Stimulated activated CD8-positive, alpha-beta memory T cell treated with anti-CD3 and anti-CD28 coated beads, Interleukin-15, amount 100 ng/mL, for 4 hours (primary cell): ENCODE measurements at regions not wholly inside any gene's neighbourhood (a gene's known extent, or its start where the extent isn't known, plus 50 kb on each side); places are given as distances from the start of the nearest gene placed in this dataset.
"Not testable (repeated sequence)": the region's sequence is repeated elsewhere in the genome, so short reads cannot be mapped to it uniquely, and the experiment has no call there.

Experiments
- DNase-seq, 2 donors: peaks; one replicate each; pipeline ENCODE4 v3.0.0-alpha.2; 2020; ENCODE audit warnings: low read depth in 2 of 2

DNA sequence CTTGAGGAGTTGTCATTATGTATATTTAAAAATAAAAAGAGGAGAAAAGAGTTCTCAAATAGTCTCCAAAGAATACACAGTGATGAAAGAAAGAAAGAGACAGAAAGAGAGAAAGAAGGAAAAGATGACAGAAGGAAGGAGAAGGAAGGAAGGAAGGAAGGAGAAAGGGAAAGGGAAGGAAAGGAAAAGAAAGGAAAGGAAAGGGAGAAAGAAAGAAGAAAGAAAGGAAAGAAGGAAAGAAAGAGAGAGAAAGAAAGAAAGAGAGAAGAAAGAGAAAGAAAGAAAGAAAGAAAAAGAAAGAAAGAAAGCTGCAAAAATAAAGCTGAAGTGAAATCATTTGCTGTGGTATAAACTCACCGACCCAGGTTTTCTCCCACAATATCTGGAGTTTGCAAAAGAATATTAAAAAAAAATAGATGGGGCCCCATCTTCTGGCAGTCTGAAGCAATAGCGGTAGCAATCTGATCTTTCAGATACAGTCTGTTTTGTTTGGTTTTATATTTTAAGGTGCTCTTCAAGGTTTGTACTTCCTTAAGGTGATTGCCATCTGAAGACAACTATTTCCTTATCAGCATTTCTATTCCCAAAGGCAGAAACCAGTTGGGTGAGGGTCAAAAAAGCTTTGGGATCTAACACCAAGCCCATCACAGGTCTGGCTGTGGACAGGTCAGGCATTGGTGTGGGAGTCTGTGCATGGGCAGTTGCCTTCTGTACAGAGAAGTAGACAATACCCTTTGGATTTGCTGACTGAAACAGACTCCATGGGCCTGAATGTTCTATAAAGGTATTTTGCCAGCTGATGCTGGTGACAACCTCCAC, 160.4 kb downstream of the CPEB2 start:
- no peak for DNase-seq

DNA sequence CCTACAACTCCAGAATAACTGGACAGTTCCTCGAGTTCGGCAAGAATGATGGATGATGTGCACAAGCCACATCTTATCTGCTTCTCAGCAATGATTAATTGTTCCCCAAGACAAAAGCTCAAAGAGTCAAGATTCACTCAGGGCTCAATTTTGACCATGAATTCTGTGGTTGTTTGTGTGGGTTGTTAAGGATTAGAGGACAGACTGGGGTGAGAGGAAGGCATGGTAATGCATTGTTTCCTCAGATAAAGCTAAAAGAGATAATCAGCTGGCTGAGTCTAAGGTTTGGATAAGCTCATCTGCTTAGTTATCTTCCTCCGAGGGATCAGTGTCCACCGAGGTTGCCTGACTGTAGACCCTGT, 161.0 kb downstream of the CPEB2 start:
- DNase-seq: no peak

DNA sequence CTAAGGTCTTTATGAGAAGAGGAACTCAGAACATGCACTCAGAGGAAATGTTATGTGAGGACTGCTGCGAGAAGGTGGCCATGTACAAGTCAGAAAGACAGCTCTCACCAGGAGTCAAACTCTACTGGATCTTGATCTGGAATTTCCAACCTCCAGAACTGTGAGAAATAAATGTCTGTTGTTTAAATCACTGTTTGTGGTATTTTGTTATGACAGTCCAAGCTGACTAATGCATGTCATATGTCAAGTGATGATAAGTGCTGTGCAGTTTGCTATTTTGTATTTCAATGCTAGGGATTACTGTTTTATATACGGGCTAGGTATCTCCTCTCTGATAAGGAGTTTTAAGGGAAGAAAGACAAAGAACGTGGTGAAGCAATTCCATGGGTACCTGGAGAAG, 162.3 kb downstream of the CPEB2 start:
- DNase-seq: no peak

DNA sequence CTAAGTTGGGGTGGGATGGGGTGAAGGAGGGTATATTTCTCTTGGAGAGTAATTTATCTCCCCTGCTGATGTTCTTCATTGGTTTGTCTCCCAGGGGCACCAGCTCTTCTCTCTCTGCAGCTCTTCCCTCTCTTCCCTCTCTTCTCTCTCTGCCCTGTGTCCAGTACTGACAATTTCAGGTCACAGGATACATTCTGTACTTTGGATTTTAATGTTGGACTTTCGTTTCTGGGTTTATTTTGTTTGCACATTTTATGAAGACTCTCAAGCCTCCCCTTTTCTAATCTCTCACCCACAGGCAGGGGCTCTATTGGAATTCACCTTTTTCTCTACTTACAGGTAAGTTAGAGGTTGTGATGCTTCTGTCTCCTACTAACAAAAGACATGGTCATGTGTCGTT, 165.5 kb downstream of the CPEB2 start:
- no peak for DNase-seq

DNA sequence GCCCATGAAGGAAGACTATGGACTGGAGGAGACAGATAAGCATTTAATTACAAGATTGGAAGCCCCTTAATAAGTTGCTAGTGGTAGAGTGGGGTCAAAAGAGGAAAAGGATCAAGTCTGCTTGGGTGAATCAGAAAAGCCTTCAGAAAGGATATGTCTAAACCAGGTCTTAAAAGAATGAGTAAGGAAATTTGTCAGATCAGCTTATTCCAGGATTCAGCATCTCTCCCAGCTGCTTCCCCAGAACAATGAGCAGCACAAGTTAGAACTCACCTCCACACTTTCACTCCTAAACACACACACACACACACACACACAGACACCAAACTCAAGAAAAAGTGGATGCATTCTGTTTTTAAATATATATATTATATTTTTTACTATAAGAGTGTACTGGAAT, 166.5 kb downstream of the CPEB2 start:
- DNase-seq: no peak

DNA sequence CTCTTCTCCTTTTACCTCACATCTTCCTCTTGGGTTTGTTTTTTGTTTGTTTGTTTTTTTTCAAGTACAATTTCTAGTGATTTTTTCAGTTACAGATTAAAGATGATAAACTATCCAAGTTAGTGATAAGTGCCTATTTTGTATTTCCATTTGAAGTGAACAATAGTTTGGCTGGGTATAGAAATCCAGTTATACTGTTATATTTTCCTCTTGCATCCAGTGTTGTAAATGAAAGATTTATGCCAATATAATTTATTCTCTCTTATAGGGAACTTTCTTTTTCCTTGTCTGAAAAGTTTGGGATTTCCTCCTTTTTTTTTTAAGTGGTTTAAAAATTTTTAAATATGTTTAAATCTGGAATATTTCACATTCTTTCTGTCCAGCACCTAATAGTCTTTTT, 169.4 kb downstream of the CPEB2 start:
- DNase-seq: no peak

DNA sequence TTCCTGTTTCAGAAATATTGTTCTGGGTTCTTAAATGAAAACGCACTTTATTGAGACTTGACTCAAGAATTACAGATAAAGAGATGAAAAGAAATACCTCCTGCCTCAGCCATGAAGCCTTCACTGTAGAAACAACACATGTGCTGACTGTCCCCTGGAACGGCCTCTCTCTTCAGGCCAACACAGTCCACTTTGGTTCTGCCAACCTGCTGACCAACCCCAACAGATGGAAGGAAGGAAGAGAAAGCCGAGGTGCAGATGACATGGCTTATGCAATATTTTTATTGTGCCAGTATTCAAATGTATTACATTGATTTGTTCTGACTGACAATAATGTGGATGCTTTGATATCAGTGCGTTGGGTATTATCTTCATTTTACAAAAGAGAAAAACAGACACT, 171.0 kb downstream of the CPEB2 start:
- no peak for DNase-seq

DNA sequence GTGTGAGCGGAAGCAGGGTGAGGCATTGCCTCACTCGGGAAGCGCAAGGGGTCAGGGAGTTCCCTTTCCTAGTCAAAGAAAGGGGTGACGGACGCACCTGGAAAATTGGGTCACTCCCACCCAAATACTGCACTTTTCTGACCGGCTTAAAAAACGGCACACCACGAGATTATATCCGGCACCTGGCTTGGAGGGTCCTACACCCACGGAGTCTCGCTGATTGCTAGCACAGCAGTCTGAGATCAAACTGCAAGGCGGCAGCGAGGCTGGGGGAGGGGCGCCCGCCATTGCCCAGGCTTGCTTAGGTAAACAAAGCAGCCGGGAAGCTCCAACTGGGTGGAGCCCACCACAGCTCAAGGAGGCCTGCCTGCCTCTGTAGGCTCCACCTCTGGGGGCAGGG, 171.9 kb downstream of the CPEB2 start:
- not testable (repeated sequence) for DNase-seq

DNA sequence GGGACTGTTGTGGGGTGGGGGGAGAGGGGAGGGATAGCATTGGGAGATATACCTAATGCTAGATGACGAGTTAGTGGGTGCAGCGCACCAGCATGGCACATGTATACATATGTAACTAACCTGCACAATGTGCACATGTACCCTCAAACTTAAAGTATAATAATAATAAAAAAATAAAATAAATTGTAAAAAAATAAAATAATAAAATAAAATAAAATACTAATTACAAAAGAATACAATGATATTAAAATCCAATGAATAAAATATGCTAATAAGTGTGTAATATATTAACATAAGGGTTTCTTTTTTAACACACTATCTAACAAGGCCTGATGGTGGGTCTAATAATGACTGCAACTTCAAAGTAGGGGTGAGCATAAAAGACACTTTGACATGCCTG, 177.6 kb downstream of the CPEB2 start:
- DNase-seq: not testable (repeated sequence)

DNA sequence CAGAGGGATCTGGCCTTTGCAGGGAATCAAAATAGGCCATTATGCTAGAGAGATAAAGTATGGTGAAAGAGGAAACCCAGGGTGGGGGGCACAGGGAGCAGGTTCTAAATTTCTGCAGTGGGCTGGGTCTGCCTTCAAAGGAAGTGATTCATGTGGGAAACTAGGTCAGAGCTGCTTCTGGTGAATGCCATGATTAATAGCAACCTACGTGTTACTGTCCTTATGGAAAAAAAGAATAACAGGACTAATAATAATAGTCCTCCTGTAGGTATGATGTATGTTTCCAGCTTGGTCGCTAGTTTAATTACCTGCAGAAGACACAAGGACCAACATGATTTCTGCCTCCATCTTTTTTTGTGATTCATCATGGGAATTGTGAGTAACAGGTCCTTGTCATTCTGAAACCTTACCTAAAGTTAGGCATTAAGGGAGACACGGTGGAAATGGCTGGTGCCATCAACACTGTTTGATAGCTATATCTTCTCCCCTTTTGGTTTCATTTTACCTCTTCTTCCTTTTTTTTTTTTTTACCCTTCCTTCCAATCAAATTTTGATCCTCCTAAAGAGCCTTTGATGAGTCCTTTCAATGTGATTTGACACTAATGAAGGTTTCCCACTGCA, 180.4 kb downstream of the CPEB2 start:
- no peak for DNase-seq

DNA sequence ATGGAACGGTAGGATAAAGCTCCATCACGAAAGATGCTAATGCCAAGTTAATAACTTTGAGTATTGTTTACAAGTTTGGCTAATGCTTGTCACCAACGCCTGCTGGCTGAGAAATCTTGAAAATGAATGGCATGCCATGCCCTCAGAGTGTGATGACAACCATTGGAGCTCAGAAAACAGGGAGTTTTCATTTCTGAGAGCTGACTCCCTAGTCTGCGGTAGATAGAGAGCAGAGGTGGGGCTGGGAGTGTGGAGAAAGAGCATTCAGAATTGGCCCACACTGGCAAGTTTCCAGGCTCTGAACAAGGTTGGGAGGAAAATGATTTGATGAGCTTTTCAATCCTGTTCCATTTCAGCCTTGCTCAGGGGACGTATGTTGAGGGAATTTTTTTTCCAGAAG, 183.9 kb downstream of the CPEB2 start:
- no peak for DNase-seq

DNA sequence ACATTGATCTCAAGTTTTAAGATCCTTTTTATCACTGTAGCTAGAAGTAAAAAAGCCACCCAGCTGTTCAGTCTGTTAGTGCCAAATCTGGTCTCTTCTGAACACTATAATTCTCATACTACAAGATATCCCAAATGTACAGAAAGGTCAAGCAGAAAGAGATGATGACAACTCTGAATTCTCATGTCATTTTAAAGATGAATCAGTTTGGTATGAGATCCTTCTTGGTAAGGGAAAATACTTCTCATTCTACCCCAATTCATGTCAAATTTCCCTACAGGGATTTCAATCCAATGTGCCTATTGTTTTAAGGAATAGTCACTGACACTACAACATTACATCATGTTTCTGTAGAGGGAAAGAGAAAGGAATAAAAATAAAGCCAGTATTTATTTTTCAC, 184.5 kb downstream of the CPEB2 start:
- no peak for DNase-seq

DNA sequence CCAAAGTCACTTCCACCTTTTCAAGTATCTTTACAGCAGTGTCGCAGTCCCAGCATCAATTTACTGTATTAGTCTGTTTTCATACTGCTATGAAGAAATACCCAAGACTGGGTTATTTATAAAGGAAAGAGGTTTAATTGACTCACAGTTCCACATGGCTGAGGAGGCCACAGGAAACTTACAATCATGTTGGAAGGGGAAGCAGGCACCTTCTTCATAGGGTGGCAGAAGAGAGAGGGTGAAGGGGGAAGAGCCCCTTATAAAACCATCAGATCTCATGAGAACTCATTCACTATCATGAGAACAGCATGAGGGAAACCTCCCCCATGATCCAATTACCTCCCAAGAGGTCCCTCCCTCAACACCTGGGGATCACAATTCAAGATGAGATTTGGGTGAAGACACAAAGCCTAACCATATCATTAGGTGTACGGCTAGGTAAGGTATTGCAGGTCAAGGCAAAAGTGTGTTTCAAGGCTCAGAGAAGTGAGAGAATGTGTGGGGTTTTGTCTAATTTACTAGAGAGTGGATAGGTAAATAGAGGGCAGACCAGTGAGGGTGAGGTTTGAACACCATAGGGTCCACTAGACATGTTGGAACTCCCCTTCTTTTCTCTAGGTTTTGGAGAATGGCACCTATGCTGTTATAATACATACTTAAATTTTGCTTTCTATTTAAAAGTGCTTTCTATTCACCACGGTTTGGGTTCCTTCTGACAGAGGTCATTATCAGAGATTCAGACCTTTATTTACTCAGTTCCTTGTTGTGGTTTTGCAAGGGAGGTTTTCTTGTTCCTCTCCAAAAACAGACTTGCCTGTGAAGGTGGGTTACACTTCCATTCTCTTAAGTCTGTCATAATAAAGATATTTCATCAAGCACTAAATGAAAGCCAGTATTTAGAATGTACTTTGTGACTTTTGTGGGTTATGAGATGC, 186.6 kb downstream of the CPEB2 start:
- no peak for DNase-seq

DNA sequence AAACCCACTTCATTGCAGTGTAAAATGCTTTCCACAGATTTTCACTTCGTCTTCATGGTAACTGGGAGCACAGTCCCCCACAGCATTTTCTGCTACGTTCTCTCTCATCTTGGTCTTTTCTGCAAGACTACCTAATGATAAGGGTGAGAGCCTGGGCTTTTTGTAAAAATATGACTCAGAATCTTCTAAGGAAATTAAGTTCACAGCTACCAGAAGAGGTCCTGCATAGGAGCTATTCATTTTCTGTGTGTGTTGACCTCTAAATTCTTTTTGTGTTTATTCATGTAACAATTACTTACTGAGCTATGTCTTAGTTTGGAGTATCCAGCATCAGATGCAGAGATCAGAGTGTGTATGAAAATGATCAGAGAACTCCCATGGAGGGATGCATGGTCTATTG, 192.2 kb downstream of the CPEB2 start:
- DNase-seq: no peak

DNA sequence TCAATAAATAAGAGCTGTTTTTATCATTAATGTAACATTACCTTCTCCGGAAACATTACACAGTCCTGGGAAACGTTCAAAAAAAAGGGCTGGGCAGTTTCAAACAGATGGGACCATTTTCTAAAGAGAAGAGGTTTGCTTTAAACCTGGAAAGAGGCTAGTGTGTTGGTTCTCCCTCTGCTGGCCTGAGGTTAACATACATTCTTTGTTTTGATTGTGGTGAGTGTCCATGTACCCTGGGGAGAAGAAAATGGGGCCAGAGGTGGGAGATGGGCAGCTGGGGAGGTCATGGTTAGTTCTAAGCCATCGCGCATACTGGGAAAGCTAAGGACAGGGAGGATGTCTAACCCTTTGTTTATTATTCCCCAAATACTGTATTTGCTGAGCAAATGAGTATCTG, 194.7 kb downstream of the CPEB2 start:
- DNase-seq: no peak

DNA sequence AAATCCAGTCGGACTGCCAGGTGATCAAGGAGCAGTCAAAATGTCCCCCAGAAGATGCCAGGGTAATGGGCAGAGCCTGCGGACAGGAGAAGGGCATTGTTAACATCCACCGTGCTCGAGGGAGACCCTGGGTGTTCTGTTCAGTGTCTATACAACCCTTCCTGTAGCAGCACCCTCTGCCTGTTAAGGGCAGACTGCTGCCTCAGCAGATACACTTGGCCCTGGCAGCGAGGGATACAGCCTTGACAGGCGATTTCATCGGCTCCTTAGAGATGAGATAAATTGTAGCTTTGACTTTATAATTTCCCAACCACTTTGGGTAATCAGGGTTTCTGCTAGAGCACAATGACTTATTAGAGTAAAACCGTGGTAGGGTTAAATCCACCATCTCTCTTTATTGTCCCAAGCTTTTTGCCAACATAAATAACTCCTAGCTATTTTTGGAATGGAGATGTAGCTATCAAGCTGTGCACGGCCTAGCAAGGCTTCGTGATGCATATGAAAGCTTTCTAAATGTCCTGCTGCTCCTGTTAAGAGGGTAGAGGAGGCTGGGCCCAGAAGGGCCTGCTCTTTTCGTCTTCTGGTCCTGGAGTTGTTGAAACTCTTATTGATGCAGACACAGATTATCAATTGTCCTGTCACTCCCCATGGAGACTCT, 195.9 kb downstream of the CPEB2 start:
- no peak for DNase-seq

DNA sequence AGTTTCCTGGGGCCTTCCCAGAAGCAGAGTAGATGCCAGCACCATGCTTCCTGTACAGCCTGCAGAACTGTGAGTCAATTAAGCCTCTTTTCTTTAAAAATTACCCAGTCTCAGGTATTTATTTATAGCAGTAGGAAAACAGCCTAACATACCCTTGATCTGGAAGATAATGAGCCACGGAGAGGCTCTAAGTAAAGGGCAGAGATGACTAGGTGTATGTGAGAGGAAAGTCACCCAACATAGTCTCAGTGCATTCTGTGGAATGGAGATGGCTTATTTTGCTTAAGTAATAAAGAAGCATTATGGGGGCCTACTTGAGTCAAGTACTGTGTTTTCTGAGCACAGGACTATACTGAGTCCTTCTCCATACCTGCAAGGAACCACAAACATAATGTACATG, 199.5 kb downstream of the CPEB2 start:
- no peak for DNase-seq

DNA sequence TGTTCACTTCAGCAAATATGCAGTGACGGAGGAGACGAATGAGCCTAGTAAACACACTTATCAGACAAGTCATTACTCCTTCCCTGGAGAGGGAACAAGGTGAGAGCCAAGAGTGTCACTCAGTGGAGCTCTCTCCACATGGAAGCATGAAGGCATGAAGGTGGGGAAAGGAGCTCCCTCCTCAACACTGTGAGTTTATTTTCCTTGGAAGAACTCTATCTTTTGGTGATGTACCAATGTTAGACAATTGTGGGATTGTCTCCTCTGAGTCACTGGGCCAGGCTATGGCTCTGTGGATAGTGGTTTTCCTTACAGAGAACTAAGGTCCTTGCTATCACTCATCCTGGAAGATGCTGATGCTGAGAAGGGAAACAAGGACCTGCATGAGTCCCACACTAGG, 200.2 kb downstream of the CPEB2 start:
- DNase-seq: no peak

DNA sequence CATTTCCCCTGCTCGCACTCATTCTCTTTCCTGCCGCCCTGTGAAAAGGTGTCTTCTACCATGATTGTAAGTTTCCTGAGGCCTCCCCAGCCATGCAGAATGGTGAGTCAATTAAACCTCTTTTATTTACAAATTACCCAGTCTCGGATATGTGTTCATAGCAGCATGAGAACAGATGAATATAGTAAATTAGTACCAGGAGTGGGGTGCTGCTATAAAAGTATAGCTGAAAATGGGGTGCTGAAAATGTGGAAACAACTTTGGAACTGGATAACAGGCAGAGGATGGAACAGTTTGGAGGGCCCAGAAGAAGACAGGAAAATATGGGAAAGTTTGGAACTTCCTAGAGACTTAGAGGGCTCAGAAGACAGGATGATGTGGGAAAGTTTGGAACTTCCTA, 204.2 kb downstream of the CPEB2 start:
- not testable (repeated sequence) for DNase-seq

DNA sequence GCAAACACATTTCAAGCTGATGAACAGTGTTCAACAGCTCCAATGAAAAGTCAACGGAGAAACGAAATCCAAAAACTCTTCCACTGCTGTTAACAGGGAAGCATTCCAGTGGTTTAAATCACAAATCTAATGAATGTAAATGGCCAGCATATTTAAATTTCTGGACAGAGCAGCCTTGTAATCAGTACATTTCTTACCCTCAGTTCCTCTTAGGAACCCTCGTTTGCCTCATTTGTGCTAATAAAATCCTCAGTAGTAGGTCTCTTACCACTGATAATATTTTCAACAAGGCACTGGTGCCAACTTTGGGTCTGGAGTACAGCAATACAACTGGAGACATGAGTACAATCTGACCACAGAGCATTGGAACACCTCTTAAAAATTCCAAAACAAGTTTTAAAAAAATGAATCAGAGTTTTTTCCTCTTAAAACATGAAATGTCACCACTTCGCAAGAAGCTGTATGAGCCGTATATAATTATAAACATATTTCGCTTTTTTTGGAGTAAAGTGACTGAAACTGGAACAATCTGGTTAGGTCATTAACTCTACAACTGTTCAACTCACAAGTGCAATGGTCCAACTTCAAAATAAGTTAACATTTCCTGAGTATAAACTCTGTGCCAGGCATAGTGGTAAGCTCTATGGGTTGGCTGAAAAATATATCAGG, 211.2 kb downstream of the CPEB2 start:
- DNase-seq: no peak

DNA sequence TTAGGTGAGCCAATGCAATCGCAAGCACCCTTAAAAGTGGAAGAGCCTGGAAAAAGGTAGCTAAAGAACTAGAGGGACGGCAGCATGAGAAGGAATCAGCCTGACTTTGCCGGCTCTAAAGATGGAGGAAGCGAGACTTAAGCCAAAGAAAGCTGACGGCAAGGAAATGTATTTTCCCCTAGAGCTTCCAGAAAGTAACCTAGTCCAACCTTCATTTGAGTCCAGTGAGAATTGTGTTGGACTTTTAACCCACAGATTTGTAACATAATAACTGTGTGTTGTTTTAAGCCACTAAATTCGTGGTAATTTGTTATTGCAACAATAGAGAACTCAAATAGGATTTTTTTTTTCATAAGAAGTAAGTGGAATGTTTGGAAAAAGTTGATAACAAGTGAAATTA, 212.7 kb upstream of the C1QTNF7 start:
- no peak for DNase-seq

DNA sequence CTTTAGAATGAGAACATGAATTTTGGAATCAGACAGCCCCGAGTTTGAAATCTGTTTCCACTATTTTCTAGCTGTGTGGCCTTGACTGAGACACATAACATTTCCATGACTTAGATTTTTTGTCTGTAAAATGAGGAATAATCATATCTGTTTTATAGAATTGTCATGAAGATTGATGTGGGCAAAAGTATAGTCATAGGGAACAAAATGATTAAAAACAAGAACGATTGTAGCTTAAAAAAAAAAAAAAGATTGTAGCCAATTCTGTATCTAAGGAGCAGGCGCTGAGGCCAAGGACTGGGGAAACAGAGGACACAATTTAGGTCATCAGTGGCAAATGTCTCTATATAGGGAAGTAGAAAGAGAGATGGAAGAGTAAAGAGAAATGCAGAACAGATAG, 201.6 kb upstream of the C1QTNF7 start:
- no peak for DNase-seq
